Nephron (organoid): ENCODE measurements at regions not wholly inside any gene's neighbourhood (a gene's known extent, or its start where the extent isn't known, plus 50 kb on each side); places are given as distances from the start of the nearest gene placed in this dataset.
A peak's percentile ranks its signal among the peaks of the same experiment; 100 is the strongest.

ENCODE experiments used
- H3K27ac Mint-ChIP-seq, 3 experiments: 2 replicates each; pipeline ENCODE4 v1.8.0; 2020; ENCODE audit warnings: mixed read lengths in 3 of 3, mild to moderate bottlenecking in 2 of 3, moderate library complexity in 1 of 3
- H3K27me3 Mint-ChIP-seq: 2 replicates; pipeline ENCODE4 v1.8.0; 2021; ENCODE audit warnings: low read depth, mild to moderate bottlenecking, moderate library complexity, mixed read lengths
- H3K36me3 Mint-ChIP-seq: 2 replicates; pipeline ENCODE4 v1.8.0; 2020; ENCODE audit warnings: low read depth, mixed read lengths
- H3K4me1 Mint-ChIP-seq: 2 replicates; pipeline ENCODE4 v1.8.0; 2020; ENCODE audit warnings: mixed read lengths
- H3K4me3 Mint-ChIP-seq, 3 experiments: 2 replicates each; pipeline ENCODE4 v1.8.0; 2020; ENCODE audit warnings: mild to moderate bottlenecking in 3 of 3, mixed read lengths in 3 of 3, moderate library complexity in 2 of 3
- H3K9me3 Mint-ChIP-seq: 2 replicates; pipeline ENCODE4 v1.8.0; 2020; ENCODE audit warnings: mixed read lengths
- TF ChIP-seq, protein P1 (sequence below), 3 experiments: fragments of 200-600 bp; sonication (generic); IDR thresholded peaks; one replicate each; pipeline ENCODE4 v1.5.0; 2021; ENCODE audit warnings: antibody characterized with exemption in 3 of 3; ENCODE audit not compliant: unreplicated experiment in 3 of 3

DNA sequence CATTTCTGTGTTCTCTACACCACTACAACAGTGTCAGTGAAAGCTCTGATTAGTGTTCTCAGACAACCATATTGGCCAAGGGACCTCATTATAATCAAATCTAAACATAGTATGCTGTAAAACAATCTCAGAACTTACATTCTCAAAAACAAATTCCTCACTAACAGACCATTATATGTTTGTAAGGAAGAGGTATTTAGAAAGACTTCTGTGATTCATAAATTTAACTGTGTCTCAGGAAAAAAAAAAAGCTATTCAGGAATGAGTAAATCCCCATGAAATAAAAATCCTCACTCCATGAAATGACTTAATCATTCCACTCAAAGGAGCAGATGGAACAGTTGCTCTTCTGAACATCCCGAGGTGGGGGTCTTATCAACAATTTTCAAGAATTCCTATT is 413.0 kb downstream of the CDH2 start:
- H3K27me3 Mint-ChIP-seq = no peaks in the 10 kb centered on the region
- no peaks in the 10 kb centered on the region for H3K9me3 Mint-ChIP-seq
- TF ChIP-seq, protein P1, sequence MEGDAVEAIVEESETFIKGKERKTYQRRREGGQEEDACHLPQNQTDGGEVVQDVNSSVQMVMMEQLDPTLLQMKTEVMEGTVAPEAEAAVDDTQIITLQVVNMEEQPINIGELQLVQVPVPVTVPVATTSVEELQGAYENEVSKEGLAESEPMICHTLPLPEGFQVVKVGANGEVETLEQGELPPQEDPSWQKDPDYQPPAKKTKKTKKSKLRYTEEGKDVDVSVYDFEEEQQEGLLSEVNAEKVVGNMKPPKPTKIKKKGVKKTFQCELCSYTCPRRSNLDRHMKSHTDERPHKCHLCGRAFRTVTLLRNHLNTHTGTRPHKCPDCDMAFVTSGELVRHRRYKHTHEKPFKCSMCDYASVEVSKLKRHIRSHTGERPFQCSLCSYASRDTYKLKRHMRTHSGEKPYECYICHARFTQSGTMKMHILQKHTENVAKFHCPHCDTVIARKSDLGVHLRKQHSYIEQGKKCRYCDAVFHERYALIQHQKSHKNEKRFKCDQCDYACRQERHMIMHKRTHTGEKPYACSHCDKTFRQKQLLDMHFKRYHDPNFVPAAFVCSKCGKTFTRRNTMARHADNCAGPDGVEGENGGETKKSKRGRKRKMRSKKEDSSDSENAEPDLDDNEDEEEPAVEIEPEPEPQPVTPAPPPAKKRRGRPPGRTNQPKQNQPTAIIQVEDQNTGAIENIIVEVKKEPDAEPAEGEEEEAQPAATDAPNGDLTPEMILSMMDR (IDR thresholded peaks at IDR 0.05; ENCODE audit: unreplicated experiment in 3 of 3) = no peak
- H3K27ac Mint-ChIP-seq = no peak overlapping the region
- H3K4me1 Mint-ChIP-seq = no peaks in the 10 kb centered on the region
- H3K36me3 Mint-ChIP-seq = no peaks in the 10 kb centered on the region
- no peak overlapping the region for H3K4me3 Mint-ChIP-seq

DNA sequence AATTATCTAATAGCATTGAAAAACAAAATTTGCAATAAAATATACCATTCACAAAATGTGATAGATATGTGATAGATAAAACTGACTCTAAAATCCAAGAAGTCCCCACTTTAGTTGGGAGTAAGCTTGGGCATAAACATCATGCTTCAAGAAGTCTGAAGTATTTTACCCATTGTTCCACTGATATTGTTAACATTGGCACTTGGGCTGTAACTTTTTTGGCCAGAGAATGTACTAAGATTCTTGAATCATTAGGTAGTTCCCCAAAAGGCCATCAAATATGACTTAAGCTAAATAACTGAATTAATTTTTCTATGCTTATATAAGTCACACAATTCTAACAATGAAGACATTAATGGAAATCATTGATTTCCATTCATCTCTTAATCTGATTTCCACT is 413.6 kb downstream of the CDH2 start:
- H3K27ac Mint-ChIP-seq = no peak overlapping the region
- no peaks in the 10 kb centered on the region for H3K9me3 Mint-ChIP-seq
- no peak overlapping the region for H3K4me3 Mint-ChIP-seq
- H3K4me1 Mint-ChIP-seq = no peaks in the 10 kb centered on the region
- no peaks in the 10 kb centered on the region for H3K27me3 Mint-ChIP-seq
- TF ChIP-seq, protein P1 (IDR thresholded peaks at IDR 0.05; ENCODE audit: unreplicated experiment in 3 of 3) = no peak
- no peaks in the 10 kb centered on the region for H3K36me3 Mint-ChIP-seq

DNA sequence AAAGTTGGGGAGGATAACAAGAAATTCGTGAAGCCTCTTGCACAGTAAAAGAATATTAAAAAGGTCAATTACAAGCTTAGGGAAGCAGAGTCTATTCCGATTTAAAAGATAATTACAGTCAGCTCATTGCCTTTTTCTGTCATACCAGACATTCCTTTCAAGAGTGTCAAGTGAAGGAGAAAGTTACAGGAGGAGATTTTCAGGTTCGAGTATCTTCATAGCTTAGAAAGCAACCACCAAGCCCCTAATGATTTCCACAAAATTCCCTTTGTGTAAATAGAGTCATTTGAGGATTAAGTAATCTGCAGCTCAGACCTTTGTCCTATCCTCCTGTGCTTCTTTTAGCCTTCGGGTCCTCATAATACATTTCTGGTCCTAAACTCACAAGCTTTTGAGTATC is 414.9 kb downstream of the CDH2 start:
- TF ChIP-seq, protein P1 (IDR thresholded peaks at IDR 0.05; ENCODE audit: unreplicated experiment in 3 of 3) = no peak
- Mint-ChIP-seq H3K27ac (no peak overlapping the region), H3K4me3 (no peak overlapping the region), H3K4me1 (no peaks in the 10 kb centered on the region), H3K36me3 (no peaks in the 10 kb centered on the region), H3K27me3 (no peaks in the 10 kb centered on the region), H3K9me3 (no peaks in the 10 kb centered on the region)

GRCh38 chr18:27752944-27753343 is 424.0 kb downstream of the CDH2 start:
- Mint-ChIP-seq H3K9me3 (no peaks in the 10 kb centered on the region), H3K27ac (no peak overlapping the region), H3K36me3 (no peaks in the 10 kb centered on the region), H3K4me1 (peaks cover 7% of the 10 kb centered on the region), H3K27me3 (no peaks in the 10 kb centered on the region), H3K4me3 (no peak overlapping the region)
- TF ChIP-seq, protein P1 (IDR thresholded peaks at IDR 0.05; ENCODE audit: unreplicated experiment in 3 of 3) = no peak

GRCh38 chr18:27750923-27751322 is 426.0 kb downstream of the CDH2 start:
- Mint-ChIP-seq H3K4me1 (peaks cover 7% of the 10 kb centered on the region), H3K36me3 (no peaks in the 10 kb centered on the region), H3K9me3 (no peaks in the 10 kb centered on the region), H3K4me3 (no peak overlapping the region), H3K27me3 (no peaks in the 10 kb centered on the region), H3K27ac (no peak overlapping the region)
- TF ChIP-seq, protein P1 (IDR thresholded peaks at IDR 0.05; ENCODE audit: unreplicated experiment in 3 of 3) = no peak

DNA sequence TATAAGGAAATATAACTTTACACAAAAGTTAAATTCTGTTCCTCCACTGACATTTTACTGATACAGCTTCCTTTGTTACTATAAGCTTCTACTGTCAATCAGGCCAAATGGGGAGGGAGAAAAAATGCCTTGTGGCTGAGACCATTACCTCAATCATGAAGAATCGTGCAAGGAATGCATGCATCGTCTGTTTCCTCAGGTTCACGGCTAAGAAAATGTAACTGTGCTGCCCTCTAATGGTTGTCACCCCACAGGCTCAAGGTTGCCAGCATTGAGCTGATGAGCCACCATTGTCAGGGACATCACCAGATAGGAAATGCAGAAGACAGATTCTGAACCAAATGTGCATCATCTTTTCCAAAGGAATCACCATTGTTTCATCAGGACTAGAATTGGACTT is 426.9 kb downstream of the CDH2 start:
- Mint-ChIP-seq H3K9me3 (no peaks in the 10 kb centered on the region), H3K27ac (no peak overlapping the region), H3K4me3 (no peak overlapping the region), H3K36me3 (no peaks in the 10 kb centered on the region), H3K27me3 (no peaks in the 10 kb centered on the region), H3K4me1 (peaks cover 7% of the 10 kb centered on the region)
- TF ChIP-seq, protein P1 (IDR thresholded peaks at IDR 0.05; ENCODE audit: unreplicated experiment in 3 of 3) = peak; percentile 45 to 57 (median 46)
